VCaP (cell line): ENCODE measurements at regions not wholly inside any gene's neighbourhood (a gene's known extent, or its start where the extent isn't known, plus 50 kb on each side); places are given as distances from the start of the nearest gene placed in this dataset.

Source experiments
- H3K27ac ChIP-seq: fragments of 450-650 bp; 2 replicates; pipeline ENCODE4 v1.5.1; 2017
- TF ChIP-seq, protein P1 (sequence below): fragments of 450-650 bp; conservative IDR thresholded peaks from 2 replicates; pipeline ENCODE4 v1.5.1; 2017; ENCODE audit warnings: mild to moderate bottlenecking, moderate library complexity

DNA sequence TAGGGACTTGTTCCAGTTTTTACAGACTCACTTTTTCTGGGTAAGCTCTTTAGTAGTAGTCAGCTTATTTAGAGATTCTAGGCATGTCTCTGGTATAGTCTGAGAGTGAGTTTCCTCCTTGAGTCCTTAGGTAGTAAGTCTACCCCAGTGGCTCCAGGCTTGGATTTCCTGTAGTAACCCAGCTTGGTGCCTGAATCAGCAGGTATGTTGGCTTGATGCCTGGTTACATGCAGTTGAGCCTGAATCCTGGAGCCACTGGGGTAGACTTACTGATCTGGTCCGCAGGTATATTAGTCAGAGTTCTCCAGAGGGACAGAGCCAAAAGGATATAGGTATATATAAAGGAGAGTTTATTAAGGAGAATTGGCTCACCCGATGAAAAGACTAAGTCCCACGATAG is 85.8 kb upstream of the RBMS3 start:
- no peak overlapping the region for H3K27ac ChIP-seq
- TF ChIP-seq, protein P1, sequence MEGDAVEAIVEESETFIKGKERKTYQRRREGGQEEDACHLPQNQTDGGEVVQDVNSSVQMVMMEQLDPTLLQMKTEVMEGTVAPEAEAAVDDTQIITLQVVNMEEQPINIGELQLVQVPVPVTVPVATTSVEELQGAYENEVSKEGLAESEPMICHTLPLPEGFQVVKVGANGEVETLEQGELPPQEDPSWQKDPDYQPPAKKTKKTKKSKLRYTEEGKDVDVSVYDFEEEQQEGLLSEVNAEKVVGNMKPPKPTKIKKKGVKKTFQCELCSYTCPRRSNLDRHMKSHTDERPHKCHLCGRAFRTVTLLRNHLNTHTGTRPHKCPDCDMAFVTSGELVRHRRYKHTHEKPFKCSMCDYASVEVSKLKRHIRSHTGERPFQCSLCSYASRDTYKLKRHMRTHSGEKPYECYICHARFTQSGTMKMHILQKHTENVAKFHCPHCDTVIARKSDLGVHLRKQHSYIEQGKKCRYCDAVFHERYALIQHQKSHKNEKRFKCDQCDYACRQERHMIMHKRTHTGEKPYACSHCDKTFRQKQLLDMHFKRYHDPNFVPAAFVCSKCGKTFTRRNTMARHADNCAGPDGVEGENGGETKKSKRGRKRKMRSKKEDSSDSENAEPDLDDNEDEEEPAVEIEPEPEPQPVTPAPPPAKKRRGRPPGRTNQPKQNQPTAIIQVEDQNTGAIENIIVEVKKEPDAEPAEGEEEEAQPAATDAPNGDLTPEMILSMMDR = no peak

DNA sequence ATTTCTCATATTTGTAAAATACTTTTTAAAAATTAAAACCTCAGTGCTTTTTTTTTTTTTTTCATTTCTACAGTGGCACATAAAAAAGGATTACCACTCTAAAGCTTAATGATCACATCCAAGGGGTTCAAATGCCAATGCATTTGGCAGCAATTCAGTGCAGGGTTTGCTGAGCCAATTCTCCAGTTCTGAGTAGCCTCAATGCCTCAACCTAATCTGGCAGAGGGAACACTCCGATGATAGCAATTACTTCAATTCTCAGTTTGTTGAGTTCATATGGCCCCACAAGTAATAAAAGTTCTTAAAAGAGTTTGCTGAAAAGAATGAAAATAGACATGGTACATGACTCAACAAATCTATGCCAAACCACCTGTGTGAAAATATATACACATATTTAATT is 79.3 kb upstream of the RBMS3 start:
- no peak overlapping the region for H3K27ac ChIP-seq
- TF ChIP-seq, protein P1 = no peak

DNA sequence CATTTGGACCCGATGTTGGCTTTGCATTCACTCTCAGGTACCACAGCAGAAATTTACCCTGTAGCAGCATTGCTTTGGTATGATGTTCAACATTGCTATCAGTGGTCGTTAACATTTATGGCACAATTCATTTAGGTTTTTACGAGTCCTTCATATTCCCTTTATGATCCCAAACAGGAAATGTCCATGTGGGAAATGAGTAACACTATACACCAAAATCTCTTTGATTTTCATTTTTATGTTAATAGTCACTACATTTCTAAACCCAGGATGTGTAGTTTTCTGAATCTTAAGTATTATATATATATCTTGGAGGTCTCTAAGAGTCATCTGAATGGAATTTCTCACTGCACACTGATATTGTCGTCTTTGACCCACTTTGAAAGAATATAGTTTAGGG is 78.5 kb upstream of the RBMS3 start:
- TF ChIP-seq, protein P1 = no peak
- no peak overlapping the region for H3K27ac ChIP-seq

DNA sequence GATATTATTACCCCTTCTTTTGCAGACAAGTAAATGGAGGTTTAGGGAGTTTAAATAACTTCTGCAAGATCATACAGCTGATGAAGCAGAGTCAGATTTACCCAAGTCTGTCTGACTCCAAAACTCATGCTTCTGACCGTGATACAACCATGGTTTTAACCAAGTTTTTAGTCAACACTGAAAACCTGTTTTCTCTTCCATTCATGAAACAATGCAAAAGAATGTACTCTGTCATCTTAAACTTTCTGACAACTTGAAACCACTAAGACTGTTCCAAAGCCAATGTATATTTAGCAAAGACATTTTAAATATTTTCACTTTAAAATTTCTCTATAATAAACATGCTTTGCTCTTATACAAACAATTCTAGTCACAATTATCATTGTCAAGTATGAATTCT is 77.0 kb upstream of the RBMS3 start:
- TF ChIP-seq, protein P1 = no peak
- H3K27ac ChIP-seq = no peak overlapping the region

DNA sequence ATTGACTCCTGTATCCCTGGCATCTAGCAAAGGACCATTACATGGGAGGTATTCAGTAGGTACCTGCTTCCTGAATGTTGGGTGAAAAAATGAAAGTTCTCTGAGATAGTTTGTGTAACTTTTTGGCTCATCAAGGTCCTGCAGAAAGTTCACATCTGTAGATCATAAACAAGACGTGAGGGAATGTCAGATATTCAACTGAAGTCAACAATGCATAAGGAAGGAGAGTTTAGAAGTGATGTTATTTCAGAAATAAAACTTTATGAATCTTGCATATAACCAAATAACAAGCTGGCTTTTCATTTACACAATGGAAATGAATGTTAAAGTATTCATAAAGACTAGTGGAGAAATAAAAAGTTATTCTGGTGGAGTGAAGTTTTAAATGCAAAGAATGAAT is 73.4 kb upstream of the RBMS3 start:
- TF ChIP-seq, protein P1 = no peak
- H3K27ac ChIP-seq = no peak overlapping the region

DNA sequence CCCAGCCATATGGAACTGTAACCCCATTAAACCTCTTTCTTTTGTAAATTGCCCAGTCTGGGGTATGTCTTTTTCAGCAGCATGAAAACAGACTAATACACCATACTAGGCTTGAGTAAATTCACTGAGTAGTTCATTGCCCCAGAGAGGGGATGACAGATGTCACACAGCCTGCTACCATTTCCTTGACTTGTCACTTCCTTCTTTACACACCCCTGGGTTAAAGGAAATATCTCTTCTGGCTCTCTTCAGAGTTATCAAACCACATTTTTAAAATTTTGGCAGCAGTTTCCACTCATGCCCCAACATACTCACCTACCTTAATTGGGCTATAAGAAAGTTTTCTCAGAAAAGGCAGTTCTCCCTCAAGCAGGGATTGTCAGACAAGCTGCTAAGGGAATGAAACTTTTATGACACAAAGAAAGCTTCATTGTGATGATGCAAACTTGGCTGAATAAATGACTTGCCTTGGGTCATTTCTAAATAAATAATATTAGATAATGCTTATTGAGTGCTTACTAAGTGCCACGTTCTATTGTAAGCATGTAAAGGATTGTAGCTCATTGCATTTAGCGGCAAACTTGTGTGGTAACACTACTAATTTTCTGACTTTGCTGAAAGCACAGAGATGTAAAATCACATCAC is 68.0 kb upstream of the RBMS3 start:
- TF ChIP-seq, protein P1 = no peak
- H3K27ac ChIP-seq = no peak overlapping the region

DNA sequence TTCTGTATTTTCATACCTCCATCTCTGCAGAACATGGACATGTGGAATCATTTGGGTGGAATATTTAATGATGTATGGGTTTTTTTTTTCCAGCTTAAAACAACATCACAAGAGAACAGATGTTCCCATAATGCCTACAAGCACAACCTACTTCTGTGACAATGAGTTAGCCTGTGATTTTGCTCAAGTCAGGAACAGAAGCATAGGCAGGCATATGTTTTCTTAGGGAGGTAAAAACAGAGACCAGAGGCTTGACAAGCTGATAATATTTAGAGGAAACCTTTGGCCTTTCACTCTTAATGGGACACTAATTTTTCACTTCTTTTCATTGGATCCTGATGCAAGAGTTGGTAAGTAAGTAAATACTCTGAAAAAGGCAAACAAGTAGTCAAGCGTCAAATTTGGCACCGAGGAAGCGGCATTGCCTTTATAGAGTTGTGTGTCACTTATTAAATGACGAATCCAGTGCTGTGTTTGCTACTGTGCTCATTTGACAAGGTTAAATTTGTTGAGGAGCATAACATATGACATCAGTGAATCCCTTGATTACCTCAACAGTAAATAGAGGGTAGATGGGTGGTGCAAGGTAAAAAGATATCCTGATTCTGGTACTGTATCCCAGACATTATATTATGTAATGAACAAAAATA is 66.7 kb upstream of the RBMS3 start:
- TF ChIP-seq, protein P1 = no peak
- H3K27ac ChIP-seq = no peak overlapping the region
